Activated CD8-positive, alpha-beta T cell treated with anti-CD3 and anti-CD28 coated beads for 36 hours (primary cell): ENCODE measurements at regions not wholly inside any gene's neighbourhood (a gene's known extent, or its start where the extent isn't known, plus 50 kb on each side); places are given as distances from the start of the nearest gene placed in this dataset.

Experiments used
- ATAC-seq: fragments of 200-7000 bp; cut with Tn5 transposase; one replicate; pipeline ENCODE4 v1.10.0; 2021; ENCODE audit warnings: mild to moderate bottlenecking, moderate library complexity
- CTCF ChIA-PET: fragments of 350-600 bp; sonication (Branson Sonifier 250); formaldehyde crosslinking; loops from one replicate; lab custom pipeline; 2021; ENCODE audit warnings: antibody characterized with exemption; lab: Charles Lee
- POLR2A ChIA-PET: fragments of 350-600 bp; sonication (Branson Sonifier 250); formaldehyde crosslinking; loops from one replicate; lab custom pipeline; 2021; ENCODE audit warnings: antibody characterized with exemption; lab: Charles Lee
- DNase-seq: peaks from one replicate; pipeline ENCODE4 v3.0.0-alpha.2; 2020
- H3K27ac Mint-ChIP-seq: one replicate; pipeline ENCODE4 v1.8.0; 2021; ENCODE audit warnings: mild to moderate bottlenecking, mixed read lengths
- H3K27me3 Mint-ChIP-seq: one replicate; pipeline ENCODE4 v1.8.0; 2021; ENCODE audit warnings: mixed read lengths
- H3K36me3 Mint-ChIP-seq: one replicate; pipeline ENCODE4 v1.8.0; 2021; ENCODE audit warnings: low read depth, mixed read lengths
- H3K4me1 Mint-ChIP-seq: one replicate; pipeline ENCODE4 v1.8.0; 2021; ENCODE audit warnings: low read depth, mixed read lengths
- H3K4me3 Mint-ChIP-seq: one replicate; pipeline ENCODE4 v1.8.0; 2021; ENCODE audit warnings: mild to moderate bottlenecking, moderate library complexity, mixed read lengths
- H3K9me3 Mint-ChIP-seq: one replicate; pipeline ENCODE4 v1.8.0; 2021; ENCODE audit warnings: mixed read lengths
- CTCF ChIP-seq: fragments of 200-600 bp; IDR thresholded peaks from one replicate; pipeline ENCODE4 v1.8.0; 2022; ENCODE audit warnings: antibody characterized with exemption, mild to moderate bottlenecking
- intact Hi-C: fragments of 100-400 bp; cut with micrococcal nuclease; formaldehyde crosslinking; loops from one replicate; pipeline ENCODE4 v1.10.0; 2022

- POLR2A ChIA-PET, result no interaction called here
- DNase-seq (no peak), ATAC-seq (no peak)
- no peak for TF ChIP-seq CTCF
- H3K36me3 Mint-ChIP-seq, result no peaks in the 10 kb centered on the region
- no peak overlapping the region for H3K4me3 Mint-ChIP-seq
- no peaks in the 10 kb centered on the region for H3K27me3 Mint-ChIP-seq
- peaks cover 11% of the 10 kb centered on the region for H3K9me3 Mint-ChIP-seq
- no peaks in the 10 kb centered on the region for H3K4me1 Mint-ChIP-seq
- CTCF ChIA-PET, result no interaction called here
- no peak overlapping the region for H3K27ac Mint-ChIP-seq
- intact Hi-C loops, result no loop called here
These were observed 281.3 kb upstream of the ZP4 start for GRCh38 chr1:238171985-238172384.

- H3K27me3 Mint-ChIP-seq, result no peaks in the 10 kb centered on the region
- CTCF ChIA-PET, result no interaction called here
- no peak for TF ChIP-seq CTCF
- no peak overlapping the region for H3K4me3 Mint-ChIP-seq
- intact Hi-C loops, result no loop called here
- ATAC-seq (no peak), DNase-seq (no peak)
- H3K36me3 Mint-ChIP-seq, result no peaks in the 10 kb centered on the region
- no peaks in the 10 kb centered on the region for H3K4me1 Mint-ChIP-seq
- POLR2A ChIA-PET, result no interaction called here
- H3K27ac Mint-ChIP-seq, result no peak overlapping the region
- H3K9me3 Mint-ChIP-seq, result peaks cover 23% of the 10 kb centered on the region
These were observed 271.2 kb upstream of the ZP4 start for GRCh38 chr1:238161955-238162354.

- CTCF ChIA-PET, result no interaction called here
- POLR2A ChIA-PET, result no interaction called here
- H3K9me3 Mint-ChIP-seq, result no peaks in the 10 kb centered on the region
- H3K36me3 Mint-ChIP-seq, result no peaks in the 10 kb centered on the region
- H3K27ac Mint-ChIP-seq, result no peak overlapping the region
- intact Hi-C loops, result no loop called here
- H3K27me3 Mint-ChIP-seq, result no peaks in the 10 kb centered on the region
- no peak overlapping the region for H3K4me3 Mint-ChIP-seq
- no peak for TF ChIP-seq CTCF
- no peaks in the 10 kb centered on the region for H3K4me1 Mint-ChIP-seq
- DNase-seq, result no peak
- ATAC-seq, result no peak
These were observed 263.2 kb upstream of the ZP4 start for GRCh38 chr1:238153939-238154338.

- no peak overlapping the region for H3K27ac Mint-ChIP-seq
- H3K9me3 Mint-ChIP-seq, result no peaks in the 10 kb centered on the region
- H3K36me3 Mint-ChIP-seq, result no peaks in the 10 kb centered on the region
- ATAC-seq (no peak), DNase-seq (no peak)
- H3K27me3 Mint-ChIP-seq, result no peaks in the 10 kb centered on the region
- intact Hi-C loops, result no loop called here
- POLR2A ChIA-PET, result interaction anchor here (0.6 kb wide), 1 partner anchor 928 kb away, joined by 3 read pairs; no protein-coding TSS in a partner anchor
- CTCF ChIA-PET, result no interaction called here
- TF ChIP-seq CTCF, result no peak
- H3K4me3 Mint-ChIP-seq, result no peak overlapping the region
- no peaks in the 10 kb centered on the region for H3K4me1 Mint-ChIP-seq
These were observed 262.5 kb upstream of the ZP4 start for GRCh38 chr1:238153253-238153652.

GRCh38 chr1:238152119-238152518 is 261.4 kb upstream of the ZP4 start:
- ATAC-seq (no peak), DNase-seq (no peak)
- no peaks in the 10 kb centered on the region for H3K27me3 Mint-ChIP-seq
- no peaks in the 10 kb centered on the region for H3K4me1 Mint-ChIP-seq
- H3K27ac Mint-ChIP-seq, result no peak overlapping the region
- no peaks in the 10 kb centered on the region for H3K36me3 Mint-ChIP-seq
- POLR2A ChIA-PET, result no interaction called here
- H3K4me3 Mint-ChIP-seq, result no peak overlapping the region
- TF ChIP-seq CTCF, result no peak
- H3K9me3 Mint-ChIP-seq, result no peaks in the 10 kb centered on the region
- intact Hi-C loops, result no loop called here
- CTCF ChIA-PET, result no interaction called here
